ENCODE measurements at regions not wholly inside any gene's neighbourhood (a gene's known extent, or its start where the extent isn't known, plus 50 kb on each side); places are given as distances from the start of the nearest gene placed in this dataset.

- Histone ChIP-seq H3K4me2 (replicated peaks; ENCODE audit: low read depth, low read length, poor library complexity, severe bottlenecking) (no peak overlapping the region), H3K79me2 (ENCODE audit: control insufficient read depth, insufficient read depth, low read length) (no peaks in the 10 kb centered on the region), H3K4me3 (ENCODE audit: control extremely low read depth in 1 of 5, extremely low read depth in 1 of 5, insufficient read depth in 1 of 5, low read depth in 2 of 5, low read length in 4 of 5) (no peak overlapping the region), H3K9ac (ENCODE audit: low read length) (no peak overlapping the region), H3K27me3 (replicated peaks in 1 of 4; ENCODE audit: control extremely low read depth in 1 of 4, control insufficient read depth in 3 of 4, insufficient read depth in 4 of 4, low read length in 3 of 4) (no peaks in the 10 kb centered on the region), H2AFZ (ENCODE audit: insufficient read depth, low read depth, low read length, poor library complexity, severe bottlenecking) (no peak overlapping the region), H3K4me1 (ENCODE audit: control insufficient read depth in 2 of 2, insufficient read depth in 2 of 2, low read length in 2 of 2) (no peaks in the 10 kb centered on the region), H3K36me3 (replicated peaks in 1 of 2; ENCODE audit: control extremely low read depth in 1 of 2, control insufficient read depth in 1 of 2, extremely low read depth in 1 of 2, insufficient read depth in 2 of 2, low read length in 1 of 2) (no peaks in the 10 kb centered on the region), H3K27ac (ENCODE audit: low read length in 2 of 2) (no peak overlapping the region), H4K20me1 (ENCODE audit: control insufficient read depth, insufficient read depth, low read length, poor library complexity, severe bottlenecking) (no peaks in the 10 kb centered on the region), H3K9me3 (ENCODE audit: control extremely low read depth in 1 of 3, control insufficient read depth in 2 of 3, insufficient read depth in 1 of 3, low read length in 2 of 3) (no peaks in the 10 kb centered on the region)
- no peak overlapping the region for H3K4me3 Mint-ChIP-seq
- TF ChIP-seq EZH2 (IDR thresholded peaks at IDR 0.05; ENCODE audit: borderline replicate concordance, insufficient read depth, low read depth, low read length, poor library complexity, severe bottlenecking) (no peak), CTCF (IDR thresholded peaks at IDR 0.05) (no peak)
- no peaks in the 10 kb centered on the region for H3K9me3 Mint-ChIP-seq (ENCODE audit: insufficient read depth)
- ChIA-PET CTCF (no interaction called here), POLR2A (no interaction called here)
- DNase-seq (no peak), ATAC-seq (ENCODE audit: low read depth) (no peak)
- H3K27me3 Mint-ChIP-seq: no peaks in the 10 kb centered on the region
- 100% methylated on average over 1 of the region's 3 CpGs for WGBS (ENCODE audit: insufficient coverage)
- H3K4me1 Mint-ChIP-seq: no peaks in the 10 kb centered on the region
- intact Hi-C loops (cut with micrococcal nuclease): no loop called here
- H3K27ac Mint-ChIP-seq: no peak overlapping the region
These were observed 475.3 kb upstream of the NRP1 start for GRCh38 chr10:33809732-33810131.

- Histone ChIP-seq H3K79me2 (ENCODE audit: control insufficient read depth, insufficient read depth, low read length) (no peaks in the 10 kb centered on the region), H3K27ac (ENCODE audit: low read length in 2 of 2) (no peak overlapping the region), H3K9me3 (ENCODE audit: control extremely low read depth in 1 of 3, control insufficient read depth in 2 of 3, insufficient read depth in 1 of 3, low read length in 2 of 3) (peaks cover 0 to 3% (median 0%) of the 10 kb centered on the region in 3 donors), H3K9ac (ENCODE audit: low read length) (no peak overlapping the region), H3K4me1 (ENCODE audit: control insufficient read depth in 2 of 2, insufficient read depth in 2 of 2, low read length in 2 of 2) (no peaks in the 10 kb centered on the region), H2AFZ (ENCODE audit: insufficient read depth, low read depth, low read length, poor library complexity, severe bottlenecking) (no peak overlapping the region), H4K20me1 (ENCODE audit: control insufficient read depth, insufficient read depth, low read length, poor library complexity, severe bottlenecking) (no peaks in the 10 kb centered on the region), H3K27me3 (replicated peaks in 1 of 4; ENCODE audit: control extremely low read depth in 1 of 4, control insufficient read depth in 3 of 4, insufficient read depth in 4 of 4, low read length in 3 of 4) (no peaks in the 10 kb centered on the region), H3K4me3 (ENCODE audit: control extremely low read depth in 1 of 5, extremely low read depth in 1 of 5, insufficient read depth in 1 of 5, low read depth in 2 of 5, low read length in 4 of 5) (no peak overlapping the region), H3K36me3 (replicated peaks in 1 of 2; ENCODE audit: control extremely low read depth in 1 of 2, control insufficient read depth in 1 of 2, extremely low read depth in 1 of 2, insufficient read depth in 2 of 2, low read length in 1 of 2) (no peaks in the 10 kb centered on the region), H3K4me2 (replicated peaks; ENCODE audit: low read depth, low read length, poor library complexity, severe bottlenecking) (no peak overlapping the region)
- Mint-ChIP-seq H3K4me3 (no peak overlapping the region), H3K27ac (no peak overlapping the region), H3K9me3 (ENCODE audit: insufficient read depth) (no peaks in the 10 kb centered on the region), H3K27me3 (no peaks in the 10 kb centered on the region), H3K4me1 (no peaks in the 10 kb centered on the region)
- no peak for ATAC-seq (ENCODE audit: low read depth)
- DNase-seq: no peak
- intact Hi-C loops (cut with micrococcal nuclease): no loop called here
- TF ChIP-seq EZH2 (IDR thresholded peaks at IDR 0.05; ENCODE audit: borderline replicate concordance, insufficient read depth, low read depth, low read length, poor library complexity, severe bottlenecking): no peak
- no peak for TF ChIP-seq CTCF (IDR thresholded peaks at IDR 0.05)
- WGBS (ENCODE audit: insufficient coverage): 90% methylated on average over 8 of the region's 9 CpGs
- CTCF ChIA-PET: no interaction called here
- POLR2A ChIA-PET: no interaction called here
These were observed 474.0 kb upstream of the NRP1 start for GRCh38 chr10:33808475-33808874.

All from B cell (primary cell).